ENCODE measurements at regions not wholly inside any gene's neighbourhood (a gene's known extent, or its start where the extent isn't known, plus 50 kb on each side); places are given as distances from the start of the nearest gene placed in this dataset.

DNA sequence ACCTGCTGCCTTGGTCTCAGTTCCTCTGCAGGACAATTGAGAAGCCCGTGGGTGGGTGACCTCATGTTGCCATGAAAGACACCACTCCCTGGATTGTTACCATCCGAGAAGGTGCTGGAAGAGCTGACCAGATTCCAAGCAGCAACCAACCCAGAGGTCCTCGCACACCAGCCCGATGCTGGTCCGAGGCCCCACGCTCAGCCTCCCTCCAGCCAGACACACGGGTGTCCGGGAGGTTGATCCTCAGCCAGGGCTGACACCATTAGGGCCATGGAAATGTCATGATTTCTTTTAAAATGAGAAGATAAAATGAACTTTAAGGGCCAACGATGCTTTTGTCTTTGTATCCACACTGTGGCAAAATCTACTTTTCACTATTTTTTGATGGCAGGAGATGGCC lies 242.3 kb downstream of the RBFOX3 start:
- TF ChIP-seq CTCF (conservative IDR thresholded peaks at IDR 0.05; ENCODE audit: low read length) (no peak), EZH2phosphoT487 (IDR thresholded peaks at IDR 0.05; ENCODE audit: borderline replicate concordance) (no peak)
